GM12878 (cell line): ENCODE measurements at regions not wholly inside any gene's neighbourhood (a gene's known extent, or its start where the extent isn't known, plus 50 kb on each side); places are given as distances from the start of the nearest gene placed in this dataset.

Source experiments
- ATAC-seq: fragments of 200-7000 bp; cut with Tn5 transposase; 3 replicates; pipeline ENCODE4 v1.9.1; 2020; ENCODE audit warnings: mild to moderate bottlenecking, moderate library complexity
- BruUV-seq: library from RNA; stranded (reverse); fragments of 400-500 nt; replicated peaks from 2 replicates; lab custom pipeline; 2021; lab: Mats Ljungman, UMichigan
- CTCF ChIA-PET: fragments of 300-600 bp; sonication (Branson Sonifier 250); formaldehyde crosslinking; extraction: SDS; loops from one replicate; lab custom pipeline; 2021; ENCODE audit warnings: inconsistent platforms; lab: Yijun Ruan, JAX
- POLR2A ChIA-PET: fragments of 350-600 bp; formaldehyde crosslinking; extraction: SDS; loops from one replicate; lab custom pipeline; 2021; ENCODE audit warnings: inconsistent platforms; lab: Charles Lee
- RAD21 ChIA-PET: fragments of 300-600 bp; sonication (Branson Sonifier 250); formaldehyde crosslinking; loops from one replicate; lab custom pipeline; 2023; ENCODE audit warnings: antibody characterized with exemption; ENCODE audit not compliant: unreplicated experiment; lab: Charles Lee
- SMC1A ChIA-PET: fragments of 300-600 bp; sonication (Branson Sonifier 250); formaldehyde crosslinking; loops from one replicate; lab custom pipeline; 2023; ENCODE audit not compliant: unreplicated experiment, uncharacterized antibody; lab: Charles Lee
- DNase-seq: peaks from one replicate; pipeline ENCODE4 v3.0.0-alpha.2; 2011; ENCODE audit warnings: low read depth, low spot score
- FAIRE-seq: peaks from 3 replicates; lab custom pipeline; 2011; peaks lifted over from hg19 to GRCh38; lab: Jason Lieb, UNC
- H2AFZ ChIP-seq: 2 replicates; pipeline ENCODE4 v1.6.0; 2011; ENCODE audit warnings: low read depth, low read length, control low read depth; ENCODE audit not compliant: control insufficient read depth
- H3K27ac ChIP-seq: 2 replicates; pipeline ENCODE4 v1.5.1; 2011; ENCODE audit warnings: control low read depth; ENCODE audit not compliant: control insufficient read depth, insufficient read depth
- H3K27me3 ChIP-seq, 2 experiments: replicated peaks in 1 of 2; 2 replicates each; pipeline versions ENCODE4 v1.6.0 to v1.6.1; 2011; ENCODE audit warnings: low read length in 1 of 2; ENCODE audit not compliant: control insufficient read depth in 2 of 2, insufficient read depth in 2 of 2
- H3K36me3 ChIP-seq, 2 experiments: 2 replicates each; pipeline ENCODE4 v1.5.1; 2011; ENCODE audit warnings: low read length in 1 of 2; ENCODE audit not compliant: control insufficient read depth in 2 of 2, insufficient read depth in 2 of 2
- H3K4me1 ChIP-seq: 2 replicates; pipeline ENCODE4 v1.6.1; 2011; ENCODE audit warnings: mild to moderate bottlenecking, low read length, moderate library complexity, mixed read lengths; ENCODE audit not compliant: control insufficient read depth, insufficient read depth
- H3K4me2 ChIP-seq: 2 replicates; pipeline ENCODE4 v1.6.0; 2011; ENCODE audit warnings: control low read depth; ENCODE audit not compliant: control insufficient read depth, insufficient read depth
- H3K4me3 ChIP-seq: fragments of 200-600 bp; sonication (generic); 2 replicates; pipeline ENCODE4 v1.5.1; 2016
- H3K79me2 ChIP-seq: 2 replicates; pipeline ENCODE4 v1.6.0; 2011; ENCODE audit warnings: low read length; ENCODE audit not compliant: control insufficient read depth, insufficient read depth
- H3K9ac ChIP-seq: 2 replicates; pipeline ENCODE4 v1.8.0; 2011; ENCODE audit warnings: low read length, control low read depth, mixed read lengths; ENCODE audit not compliant: control insufficient read depth, insufficient read depth
- H3K9me3 ChIP-seq: replicated peaks from 3 replicates; pipeline ENCODE4 v1.5.1; 2011; ENCODE audit warnings: mild to moderate bottlenecking, low read length; ENCODE audit not compliant: control insufficient read depth, insufficient read depth
- H4K20me1 ChIP-seq: 2 replicates; pipeline ENCODE4 v1.6.0; 2011; ENCODE audit not compliant: control insufficient read depth, insufficient read depth
- HSF1 ChIP-seq: fragments of 150-350 bp; IDR thresholded peaks from 2 replicates; pipeline ENCODE4 v1.6.1; 2014; ENCODE audit warnings: mild to moderate bottlenecking, low read depth, low read length
- IKZF2 ChIP-seq, 2 experiments: fragments of 450-650 bp; IDR thresholded peaks; 2 replicates each; pipeline ENCODE4 v1.6.1; 2017; ENCODE audit warnings: mild to moderate bottlenecking in 2 of 2, moderate library complexity in 2 of 2
- IRF5 ChIP-seq: fragments of 450-650 bp; IDR thresholded peaks from 2 replicates; pipeline ENCODE4 v1.6.1; 2017; ENCODE audit warnings: borderline replicate concordance
- MAX ChIP-seq: IDR thresholded peaks from 2 replicates; pipeline ENCODE4 v1.6.1; 2012; ENCODE audit warnings: low read depth, low read length, improper control_type of control experiment
- MTA2 ChIP-seq: fragments of 450-650 bp; IDR thresholded peaks from 2 replicates; pipeline ENCODE4 v1.6.1; 2016; ENCODE audit warnings: low read depth, mild to moderate bottlenecking, moderate library complexity
- NFIC ChIP-seq: IDR thresholded peaks from 2 replicates; pipeline ENCODE4 v1.6.1; 2012; ENCODE audit warnings: low read depth, mild to moderate bottlenecking, inconsistent platforms, low read length, moderate library complexity
- POLR2A ChIP-seq: IDR thresholded peaks from 2 replicates; pipeline ENCODE4 v1.6.1; 2011; ENCODE audit warnings: low read depth, mild to moderate bottlenecking, low read length
- SKIL ChIP-seq: fragments of 450-650 bp; IDR thresholded peaks from 2 replicates; pipeline ENCODE4 v1.6.1; 2017; ENCODE audit warnings: mild to moderate bottlenecking, low read depth, inconsistent platforms; ENCODE audit not compliant: poor library complexity, severe bottlenecking
- SP1 ChIP-seq: IDR thresholded peaks from one replicate; pipeline ENCODE4 v1.6.1; 2011; ENCODE audit warnings: low read depth, low read length
- TARDBP ChIP-seq: IDR thresholded peaks from 2 replicates; pipeline ENCODE4 v1.6.1; 2016; ENCODE audit warnings: borderline replicate concordance
- TCF12 ChIP-seq: IDR thresholded peaks from 2 replicates; pipeline ENCODE4 v1.6.1; 2011; ENCODE audit warnings: low read depth, mild to moderate bottlenecking, low read length
- ZBED1 ChIP-seq: IDR thresholded peaks from 2 replicates; pipeline ENCODE4 v1.6.1; 2016; ENCODE audit warnings: borderline replicate concordance
- ZZZ3 ChIP-seq: IDR thresholded peaks from 2 replicates; pipeline ENCODE4 v1.6.1; 2011; ENCODE audit warnings: low read depth; ENCODE audit not compliant: control insufficient read depth, insufficient read length
- WGBS: methylation state at CpG from one replicate; pipeline ENCODE4 v1.1.6; 2016; ENCODE audit warnings: low lambda C conversion rate; ENCODE audit not compliant: insufficient replicate concordance, insufficient coverage; ENCODE audit errors: missing lambda C conversion rate; 5-methylcytosine and 5-hydroxymethylcytosine counted together
- in situ Hi-C: fragments of 300-500 bp; cut with MboI; formaldehyde crosslinking; loops from 9 replicates; pipeline ENCODE4 v1.14.3; 2018; ENCODE audit warnings: mixed read lengths
- intact Hi-C: fragments of 100-400 bp; cut with micrococcal nuclease; formaldehyde crosslinking; loops from one replicate; pipeline ENCODE4 v1.14.2; 2022; ENCODE audit not compliant: unreplicated experiment

- TF ChIP-seq TCF12 (no peak), POLR2A (no peak)
Measured at GRCh38 chr2:158047156-158047611, 54.5 kb upstream of the UPP2 start (continued).

GRCh38 chr2:158046121-158046880 is 55.4 kb upstream of the UPP2 start:
- Histone ChIP-seq H3K36me3 (no peaks in the 10 kb centered on the region), H3K9ac (no peak overlapping the region), H3K79me2 (no peaks in the 10 kb centered on the region), H3K27ac (no peak overlapping the region), H3K4me1 (no peaks in the 10 kb centered on the region), H3K27me3 (no peaks in the 10 kb centered on the region), H3K4me3 (no peak overlapping the region), H2AFZ (no peak overlapping the region), H3K9me3 (no peaks in the 10 kb centered on the region), H3K4me2 (no peak overlapping the region), H4K20me1 (no peaks in the 10 kb centered on the region)
- POLR2A ChIA-PET, result no interaction called here
- RAD21 ChIA-PET, result no interaction called here
- intact Hi-C loops, result no loop called here
- FAIRE-seq (no peak), ATAC-seq (no peak), DNase-seq (no peak)
- in situ Hi-C loops, result no loop called here
- CTCF ChIA-PET, result interaction anchor here (0.6 to 1.4 kb wide), 2 partner anchors 22 to 707 kb away, joined by 3 read pairs; no protein-coding TSS in a partner anchor
- TF ChIP-seq HSF1 (no peak), SKIL (no peak), ZBED1 (no peak), TARDBP (no peak), SP1 (no peak), MTA2 (no peak), NFIC (no peak), MAX (no peak), IKZF2 (IDR thresholded peaks at IDR 0.05) (no peak), IRF5 (no peak), ZZZ3 (no peak)
- WGBS, result 21% methylated on average over 4 of the region's 4 CpGs
- SMC1A ChIA-PET, result interaction anchor here (1.0 kb wide), 1 partner anchor 10 kb away, joined by 3 read pairs; no protein-coding TSS in a partner anchor
- BruUV-seq, result no TSS peak
